Astrocyte (in vitro differentiated cells and primary cell): ENCODE measurements at regions not wholly inside any gene's neighbourhood (a gene's known extent, or its start where the extent isn't known, plus 50 kb on each side); places are given as distances from the start of the nearest gene placed in this dataset.

Experiments used
- DNase-seq: peaks from one replicate; pipeline ENCODE4 v3.0.0-alpha.2; 2010; ENCODE audit warnings: low read depth
- FAIRE-seq: peaks from 2 replicates; lab custom pipeline; 2011; peaks lifted over from hg19 to GRCh38; lab: Jason Lieb, UNC
- H2AFZ ChIP-seq: 2 replicates; pipeline ENCODE4 v1.6.0; 2012; ENCODE audit warnings: low read depth, low read length, inconsistent platforms
- H3K27ac ChIP-seq: 2 replicates; pipeline ENCODE4 v1.5.1; 2011; ENCODE audit warnings: low read depth, low read length, inconsistent platforms
- H3K27me3 ChIP-seq: 2 replicates; pipeline ENCODE4 v1.6.0; 2011; ENCODE audit warnings: low read length, inconsistent platforms; ENCODE audit not compliant: insufficient read depth
- H3K36me3 ChIP-seq: 2 replicates; pipeline ENCODE4 v1.5.1; 2011; ENCODE audit warnings: low read length, inconsistent platforms; ENCODE audit not compliant: insufficient read depth
- H3K4me1 ChIP-seq: 2 replicates; pipeline ENCODE4 v1.5.1; 2011; ENCODE audit warnings: low read length, inconsistent platforms; ENCODE audit not compliant: insufficient read depth
- H3K4me2 ChIP-seq: 2 replicates; pipeline ENCODE4 v1.6.0; 2012; ENCODE audit warnings: low read length, inconsistent platforms
- H3K4me3 ChIP-seq: 2 replicates; pipeline ENCODE4 v1.5.1; 2011; ENCODE audit warnings: low read depth, mild to moderate bottlenecking, low read length, inconsistent platforms; ENCODE audit not compliant: insufficient read depth
- H3K79me2 ChIP-seq: 2 replicates; pipeline ENCODE4 v1.6.0; 2012; ENCODE audit warnings: mild to moderate bottlenecking, low read length, inconsistent platforms; ENCODE audit not compliant: insufficient read depth
- H3K9ac ChIP-seq: 2 replicates; pipeline ENCODE4 v1.6.0; 2012; ENCODE audit warnings: mild to moderate bottlenecking, low read length, inconsistent platforms
- H3K9me3 ChIP-seq: 2 replicates; pipeline ENCODE4 v1.5.1; 2012; ENCODE audit warnings: low read depth, mild to moderate bottlenecking, low read length, inconsistent platforms; ENCODE audit not compliant: insufficient read depth
- H4K20me1 ChIP-seq: 2 replicates; pipeline ENCODE4 v1.6.0; 2012; ENCODE audit warnings: low read length, inconsistent platforms; ENCODE audit not compliant: insufficient read depth
- H3K27ac Mint-ChIP-seq: one replicate; pipeline ENCODE4 v1.8.0; 2021; ENCODE audit warnings: mild to moderate bottlenecking, mixed read lengths; ENCODE audit not compliant: unreplicated experiment
- H3K27me3 Mint-ChIP-seq: one replicate; pipeline ENCODE4 v1.8.0; 2021; ENCODE audit warnings: low read depth, mixed read lengths; ENCODE audit not compliant: unreplicated experiment
- H3K36me3 Mint-ChIP-seq: one replicate; pipeline ENCODE4 v1.8.0; 2021; ENCODE audit warnings: low read depth, mixed read lengths; ENCODE audit not compliant: unreplicated experiment
- H3K4me1 Mint-ChIP-seq: one replicate; pipeline ENCODE4 v1.8.0; 2021; ENCODE audit warnings: low read depth, mixed read lengths; ENCODE audit not compliant: unreplicated experiment
- H3K4me3 Mint-ChIP-seq: one replicate; pipeline ENCODE4 v1.8.0; 2021; ENCODE audit warnings: mild to moderate bottlenecking, moderate library complexity, mixed read lengths; ENCODE audit not compliant: unreplicated experiment
- H3K9me3 Mint-ChIP-seq: one replicate; pipeline ENCODE4 v1.8.0; 2021; ENCODE audit warnings: mild to moderate bottlenecking, mixed read lengths; ENCODE audit not compliant: unreplicated experiment
- CTCF ChIP-seq: IDR thresholded peaks from 2 replicates; pipeline ENCODE4 v1.5.1; 2011; ENCODE audit warnings: low read depth, mild to moderate bottlenecking, inconsistent platforms, low read length, moderate library complexity; ENCODE audit not compliant: insufficient read depth
- EZH2 ChIP-seq: IDR thresholded peaks from 2 replicates; pipeline ENCODE4 v1.6.1; 2012; ENCODE audit warnings: mild to moderate bottlenecking, low read length, inconsistent platforms; ENCODE audit not compliant: insufficient read depth

DNA sequence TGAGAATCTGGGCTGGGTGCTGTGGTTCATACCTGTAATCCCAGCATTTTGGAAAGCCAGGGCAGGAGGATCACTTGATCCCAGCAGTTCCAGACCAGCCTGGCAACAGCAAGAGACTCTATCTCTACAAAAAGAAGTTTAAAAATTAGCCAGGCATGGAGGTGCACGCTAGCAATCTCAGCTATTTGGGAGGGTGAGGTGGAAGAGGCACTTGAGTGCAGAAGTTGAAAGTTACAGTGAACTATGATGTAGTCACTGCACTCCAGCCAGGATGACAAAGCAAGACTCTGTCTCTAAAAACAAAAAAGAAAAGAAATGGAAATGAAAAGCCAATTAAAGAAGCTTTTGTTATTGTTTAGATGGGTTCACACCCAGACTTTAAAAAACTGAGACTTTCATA is 131.6 kb upstream of the RASA1 start:
- DNase-seq = peak; percentile 43
- H3K4me1 ChIP-seq = peaks cover 4% of the 10 kb centered on the region
- no peak overlapping the region for H3K4me2 ChIP-seq
- no peaks in the 10 kb centered on the region for H4K20me1 ChIP-seq
- peak overlapping the region; percentile 39 for H2AFZ ChIP-seq
- peaks cover 42% of the 10 kb centered on the region for H3K4me1 Mint-ChIP-seq
- H3K27ac Mint-ChIP-seq = peak overlapping the region; percentile 60
- no peak overlapping the region for H3K9ac ChIP-seq
- H3K9me3 Mint-ChIP-seq = peaks cover 3% of the 10 kb centered on the region
- H3K36me3 ChIP-seq = no peaks in the 10 kb centered on the region
- no peaks in the 10 kb centered on the region for H3K79me2 ChIP-seq
- no peak for TF ChIP-seq CTCF
- TF ChIP-seq EZH2 = no peak
- H3K9me3 ChIP-seq = no peaks in the 10 kb centered on the region
- H3K36me3 Mint-ChIP-seq = no peaks in the 10 kb centered on the region
- no peak overlapping the region for H3K4me3 ChIP-seq
- H3K27me3 Mint-ChIP-seq = no peaks in the 10 kb centered on the region
- FAIRE-seq = no peak
- no peaks in the 10 kb centered on the region for H3K27me3 ChIP-seq
- H3K27ac ChIP-seq = no peak overlapping the region
- no peak overlapping the region for H3K4me3 Mint-ChIP-seq

- Mint-ChIP-seq H3K9me3 (peaks cover 3% of the 10 kb centered on the region), H3K4me3 (no peak overlapping the region), H3K4me1 (peaks cover 42% of the 10 kb centered on the region), H3K27me3 (no peaks in the 10 kb centered on the region), H3K27ac (peak overlapping the region; percentile 60), H3K36me3 (no peaks in the 10 kb centered on the region)
- Histone ChIP-seq H3K36me3 (no peaks in the 10 kb centered on the region), H2AFZ (no peak overlapping the region), H3K27ac (no peak overlapping the region), H3K27me3 (no peaks in the 10 kb centered on the region), H3K79me2 (no peaks in the 10 kb centered on the region), H3K9ac (no peak overlapping the region), H3K4me1 (peaks cover 4% of the 10 kb centered on the region), H3K4me3 (no peak overlapping the region), H3K4me2 (no peak overlapping the region), H4K20me1 (no peaks in the 10 kb centered on the region), H3K9me3 (no peaks in the 10 kb centered on the region)
- TF ChIP-seq CTCF = no peak
- no peak for TF ChIP-seq EZH2
- no peak for DNase-seq
- FAIRE-seq = no peak
These were observed 130.9 kb upstream of the RASA1 start for GRCh38 chr5:87136733-87137132.

- FAIRE-seq (no peak), DNase-seq (no peak)
- no peaks in the 10 kb centered on the region for H3K27me3 Mint-ChIP-seq
- no peaks in the 10 kb centered on the region for H3K27me3 ChIP-seq
- TF ChIP-seq CTCF (no peak), EZH2 (no peak)
- peaks cover 3% of the 10 kb centered on the region for H3K9me3 Mint-ChIP-seq
- H3K4me3 Mint-ChIP-seq = no peak overlapping the region
- no peak overlapping the region for H3K4me3 ChIP-seq
- H3K36me3 ChIP-seq = no peaks in the 10 kb centered on the region
- no peaks in the 10 kb centered on the region for H3K9me3 ChIP-seq
- no peak overlapping the region for H3K27ac ChIP-seq
- H3K4me2 ChIP-seq = no peak overlapping the region
- H2AFZ ChIP-seq = no peak overlapping the region
- no peaks in the 10 kb centered on the region for H4K20me1 ChIP-seq
- H3K4me1 ChIP-seq = peaks cover 4% of the 10 kb centered on the region
- peaks cover 42% of the 10 kb centered on the region for H3K4me1 Mint-ChIP-seq
- no peak overlapping the region for H3K9ac ChIP-seq
- no peaks in the 10 kb centered on the region for H3K36me3 Mint-ChIP-seq
- no peak overlapping the region for H3K27ac Mint-ChIP-seq
- H3K79me2 ChIP-seq = no peaks in the 10 kb centered on the region
These were observed 130.4 kb upstream of the RASA1 start for GRCh38 chr5:87137283-87137682.
